Common myeloid progenitor, CD34-positive (primary cell): ENCODE measurements at regions not wholly inside any gene's neighbourhood (a gene's known extent, or its start where the extent isn't known, plus 50 kb on each side); places are given as distances from the start of the nearest gene placed in this dataset.

Experiments
- CTCF ChIA-PET: fragments of 350-600 bp; sonication (Branson Sonifier 250); formaldehyde crosslinking; loops from one replicate; lab custom pipeline; 2021; ENCODE audit warnings: antibody characterized with exemption; lab: Charles Lee
- POLR2A ChIA-PET: fragments of 350-600 bp; sonication (Branson Sonifier 250); formaldehyde crosslinking; loops from one replicate; lab custom pipeline; 2021; ENCODE audit warnings: antibody characterized with exemption; lab: Charles Lee
- DNase-seq, 3 donors: peaks; one replicate each; pipeline versions ENCODE4 v3.0.0 to v3.0.0-alpha.2; 2013
- H3K27ac ChIP-seq, 2 experiments: 1 replicate in 1 of 2; 2 replicates in 1 of 2; pipeline ENCODE4 v1.7.0; 2013; ENCODE audit warnings: inconsistent platforms in 2 of 2, low read length in 2 of 2, mild to moderate bottlenecking in 2 of 2, low read depth in 1 of 2, moderate library complexity in 1 of 2; ENCODE audit not compliant: severe bottlenecking in 2 of 2, insufficient read depth in 1 of 2, poor library complexity in 1 of 2
- H3K27me3 ChIP-seq, 5 experiments: replicated peaks in 2 of 5; 1 replicate in 3 of 5; 2 replicates in 2 of 5; pipeline versions ENCODE4 v1.6.1 to v1.7.0; 2013; ENCODE audit warnings: low read length in 4 of 5, mild to moderate bottlenecking in 2 of 5, moderate library complexity in 2 of 5, inconsistent platforms in 1 of 5; ENCODE audit not compliant: insufficient read depth in 5 of 5, control insufficient read depth in 4 of 5
- H3K36me3 ChIP-seq, 4 experiments: 1 replicate in 2 of 4; 2 replicates in 2 of 4; pipeline versions ENCODE4 v1.6.1 to v1.7.0; 2013; ENCODE audit warnings: low read length in 3 of 4, control low read depth in 1 of 4, mild to moderate bottlenecking in 1 of 4; ENCODE audit not compliant: control insufficient read depth in 4 of 4, insufficient read depth in 4 of 4
- H3K4me1 ChIP-seq, 4 experiments: 1 replicate in 3 of 4; 2 replicates in 1 of 4; pipeline versions ENCODE4 v1.6.1 to v1.7.1; 2013; ENCODE audit warnings: low read length in 3 of 4, mild to moderate bottlenecking in 3 of 4, control low read depth in 1 of 4, inconsistent platforms in 1 of 4, moderate library complexity in 1 of 4; ENCODE audit not compliant: control insufficient read depth in 4 of 4, insufficient read depth in 4 of 4; ENCODE audit errors: control extremely low read depth in 1 of 4
- H3K4me3 ChIP-seq, 7 experiments: 1 replicate in 4 of 7; 2 replicates in 3 of 7; pipeline versions ENCODE4 v1.5.1 to v1.7.0; 2013; ENCODE audit warnings: mild to moderate bottlenecking in 7 of 7, low read length in 6 of 7, moderate library complexity in 6 of 7, inconsistent platforms in 2 of 7, low read depth in 2 of 7, control low read depth in 1 of 7; ENCODE audit not compliant: insufficient read depth in 4 of 7, control insufficient read depth in 1 of 7; ENCODE audit errors: extremely low read depth in 1 of 7
- H3K9me3 ChIP-seq, 5 experiments: 1 replicate in 4 of 5; 2 replicates in 1 of 5; pipeline versions ENCODE4 v1.6.1 to v1.7.1; 2013; ENCODE audit warnings: low read length in 4 of 5, mild to moderate bottlenecking in 2 of 5, inconsistent platforms in 1 of 5, low read depth in 1 of 5, moderate library complexity in 1 of 5; ENCODE audit not compliant: control insufficient read depth in 4 of 5, insufficient read depth in 2 of 5; ENCODE audit errors: control extremely low read depth in 1 of 5
- WGBS: methylation state at CpG from one replicate; pipeline ENCODE4 v1.1.5; 2013; ENCODE audit not compliant: insufficient coverage; 5-methylcytosine and 5-hydroxymethylcytosine counted together

DNA sequence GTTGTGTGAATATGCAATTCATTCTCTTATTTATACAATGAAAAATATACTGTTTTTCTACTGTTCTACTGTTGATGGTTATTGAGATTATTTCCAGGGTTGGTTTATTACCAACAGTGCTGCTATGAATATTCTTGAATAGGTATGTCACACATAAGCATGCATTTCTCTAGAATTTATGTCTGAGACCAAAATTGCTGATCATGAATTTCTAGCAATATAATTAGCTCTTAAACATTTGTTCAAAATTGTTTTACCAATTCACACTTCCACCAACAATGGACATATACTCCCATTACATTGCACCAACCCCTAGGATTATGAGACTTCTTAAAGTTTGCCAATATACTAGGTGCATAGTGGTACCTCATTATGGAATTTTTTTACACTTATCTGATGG lies 164.1 kb upstream of the KCNQ5 start:
- Histone ChIP-seq H3K36me3 (no peaks in the 10 kb centered on the region), H3K4me1 (no peaks in the 10 kb centered on the region), H3K27ac (no peak overlapping the region), H3K27me3 (peaks cover 0 to 6% (median 0%) of the 10 kb centered on the region in 5 experiments), H3K4me3 (no peak overlapping the region), H3K9me3 (no peaks in the 10 kb centered on the region)
- ChIA-PET POLR2A (no interaction called here), CTCF (no interaction called here)
- DNase-seq: no peak

DNA sequence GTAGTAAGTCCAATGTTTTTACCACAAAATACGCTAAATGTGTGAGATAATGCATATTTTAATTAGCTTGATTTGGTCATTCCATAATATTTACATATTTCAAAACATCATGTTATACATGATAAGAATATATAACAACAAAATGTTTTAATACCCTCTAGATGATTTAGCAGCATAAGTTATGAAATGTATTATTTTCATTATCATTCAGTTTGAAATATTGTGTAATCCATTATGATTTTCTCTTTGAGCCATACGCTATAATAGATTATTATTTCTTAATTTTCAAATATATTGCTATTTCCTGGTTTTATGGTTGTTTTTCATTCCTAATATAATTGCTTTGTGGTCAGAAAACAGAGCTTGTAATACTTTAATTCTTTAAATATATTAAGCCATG lies 163.3 kb upstream of the KCNQ5 start:
- Histone ChIP-seq H3K9me3 (no peaks in the 10 kb centered on the region), H3K36me3 (no peaks in the 10 kb centered on the region), H3K27me3 (peaks cover 0 to 6% (median 2%) of the 10 kb centered on the region in 5 experiments), H3K4me1 (no peaks in the 10 kb centered on the region), H3K4me3 (no peak overlapping the region), H3K27ac (no peak overlapping the region)
- WGBS: no CpG with 5 or more reads among the region's 2 CpGs
- ChIA-PET CTCF (no interaction called here), POLR2A (no interaction called here)
- no peak for DNase-seq

DNA sequence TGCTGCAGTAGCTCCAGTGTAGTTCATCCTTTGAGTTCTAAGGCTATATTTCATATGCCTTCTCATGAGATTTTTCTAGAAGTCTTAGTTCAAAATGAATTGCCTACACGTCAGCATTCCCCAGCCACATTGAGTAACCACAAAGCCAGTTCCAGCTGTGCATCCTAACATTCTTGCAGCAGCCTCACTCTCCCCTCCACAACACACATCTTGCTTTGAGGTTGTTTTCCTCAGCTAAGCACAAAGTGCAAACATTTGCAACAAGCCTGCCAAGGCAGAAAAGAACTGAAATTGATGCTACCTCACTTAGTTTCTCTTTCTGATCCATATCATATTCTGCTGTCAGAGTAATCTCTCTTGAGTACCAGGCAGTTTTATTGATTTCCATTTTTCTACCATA lies 160.7 kb upstream of the KCNQ5 start:
- DNase-seq: no peak
- Histone ChIP-seq H3K9me3 (no peaks in the 10 kb centered on the region), H3K4me3 (no peak overlapping the region), H3K4me1 (no peaks in the 10 kb centered on the region), H3K27me3 (peaks cover 0 to 6% (median 2%) of the 10 kb centered on the region in 5 experiments), H3K36me3 (no peaks in the 10 kb centered on the region), H3K27ac (no peak overlapping the region)
- CTCF ChIA-PET: no interaction called here
- 88% methylated on average over 1 of the region's 1 CpG for WGBS
- POLR2A ChIA-PET: no interaction called here

DNA sequence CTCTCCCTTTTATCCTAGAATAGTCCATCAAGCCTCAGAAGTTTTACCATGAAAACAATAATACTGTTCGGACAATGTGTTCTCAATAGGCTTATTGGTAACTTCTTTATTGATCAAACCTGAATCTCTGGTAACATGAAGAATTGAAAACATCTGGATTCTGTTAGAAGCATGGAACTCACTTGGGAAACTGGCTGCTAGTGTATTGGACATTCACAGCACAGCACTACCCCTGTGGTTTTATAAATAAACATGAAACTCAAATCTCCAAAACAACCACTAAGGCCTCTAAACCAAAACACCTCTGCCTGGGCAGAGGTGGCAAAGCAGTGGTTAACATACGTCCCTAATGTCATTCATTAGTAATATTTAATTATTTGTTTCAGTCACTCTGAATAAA lies 157.6 kb upstream of the KCNQ5 start:
- H3K4me3 ChIP-seq: no peak overlapping the region
- no peaks in the 10 kb centered on the region for H3K9me3 ChIP-seq
- peaks cover 0 to 6% (median 2%) of the 10 kb centered on the region in 5 experiments for H3K27me3 ChIP-seq
- H3K27ac ChIP-seq: no peak overlapping the region
- 100% methylated on average over 1 of the region's 2 CpGs for WGBS
- CTCF ChIA-PET: no interaction called here
- H3K4me1 ChIP-seq: no peaks in the 10 kb centered on the region
- no peak for DNase-seq
- POLR2A ChIA-PET: no interaction called here
- H3K36me3 ChIP-seq: no peaks in the 10 kb centered on the region

DNA sequence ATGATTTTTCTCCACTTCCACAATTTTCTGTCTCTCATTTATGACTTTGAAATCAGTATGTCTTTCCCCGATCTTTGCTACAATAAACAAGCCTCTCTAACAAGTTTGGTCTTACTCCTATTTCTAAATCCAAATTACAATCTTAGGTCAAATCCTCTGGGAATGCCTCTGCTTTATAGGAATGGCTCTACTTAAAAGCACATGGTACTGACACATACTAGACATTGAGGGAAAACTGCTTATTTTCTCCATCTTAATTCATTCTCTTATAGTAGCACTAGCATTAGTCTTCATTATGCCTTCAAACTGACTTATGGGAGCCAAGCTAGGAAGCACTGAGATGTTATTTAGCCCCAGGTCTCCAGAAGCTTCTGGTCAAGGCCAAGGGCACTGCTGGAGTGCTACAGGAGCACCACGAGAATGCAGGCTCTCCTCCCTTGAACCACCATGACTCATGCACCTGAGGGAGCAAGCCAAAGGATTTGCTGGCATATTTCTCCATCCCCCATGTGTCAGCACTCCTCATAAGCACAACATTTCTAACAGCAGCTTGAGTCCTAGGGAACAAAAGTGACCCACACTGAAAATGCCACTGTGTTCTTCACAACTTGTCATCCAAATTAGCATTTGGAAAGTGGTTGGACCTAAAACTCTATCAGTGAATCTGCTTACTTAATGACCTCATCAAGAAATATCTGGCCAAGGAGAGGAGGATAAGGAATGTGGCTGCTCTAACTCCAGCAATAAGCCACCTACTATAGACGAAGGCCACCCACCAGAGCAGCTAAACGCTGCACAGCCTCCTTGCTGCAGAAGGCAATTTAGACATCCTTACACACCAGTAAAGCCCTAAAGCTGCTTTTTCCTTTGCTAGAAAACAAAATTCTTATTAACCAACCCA lies 156.8 kb upstream of the KCNQ5 start:
- POLR2A ChIA-PET: no interaction called here
- no peak overlapping the region for H3K4me3 ChIP-seq
- H3K27ac ChIP-seq: no peak overlapping the region
- H3K9me3 ChIP-seq: no peaks in the 10 kb centered on the region
- CTCF ChIA-PET: interaction anchor here (1.3 kb wide), 1 partner anchor 12 kb away, joined by 3 read pairs; no protein-coding TSS in a partner anchor
- H3K36me3 ChIP-seq: no peaks in the 10 kb centered on the region
- DNase-seq: no peak
- H3K4me1 ChIP-seq: no peaks in the 10 kb centered on the region
- H3K27me3 ChIP-seq: peaks cover 0 to 6% (median 2%) of the 10 kb centered on the region in 5 experiments
- 74% methylated on average over 3 of the region's 4 CpGs for WGBS

DNA sequence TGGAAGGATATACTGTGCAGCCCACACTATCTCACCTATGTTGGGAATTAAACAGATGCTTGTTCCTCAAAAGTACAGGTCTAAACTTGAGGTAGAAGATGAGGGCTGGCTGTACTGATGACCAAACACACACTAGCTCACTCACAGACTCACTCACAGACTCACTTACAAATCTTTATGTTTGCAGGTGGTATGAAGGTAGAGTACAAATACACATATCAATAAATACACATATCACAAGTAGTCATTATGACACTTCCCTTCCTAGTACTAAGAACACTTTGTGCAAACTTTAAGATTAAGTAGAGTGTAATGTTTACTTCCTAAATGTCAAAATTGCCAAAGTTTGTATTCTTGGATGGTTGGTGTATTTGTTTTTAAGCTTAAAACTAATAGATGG lies 155.4 kb upstream of the KCNQ5 start:
- POLR2A ChIA-PET: no interaction called here
- no peak for DNase-seq
- Histone ChIP-seq H3K36me3 (no peaks in the 10 kb centered on the region), H3K9me3 (no peaks in the 10 kb centered on the region), H3K27me3 (peaks cover 0 to 3% (median 2%) of the 10 kb centered on the region in 5 experiments), H3K4me1 (no peaks in the 10 kb centered on the region), H3K27ac (no peak overlapping the region), H3K4me3 (no peak overlapping the region)
- CTCF ChIA-PET: no interaction called here

DNA sequence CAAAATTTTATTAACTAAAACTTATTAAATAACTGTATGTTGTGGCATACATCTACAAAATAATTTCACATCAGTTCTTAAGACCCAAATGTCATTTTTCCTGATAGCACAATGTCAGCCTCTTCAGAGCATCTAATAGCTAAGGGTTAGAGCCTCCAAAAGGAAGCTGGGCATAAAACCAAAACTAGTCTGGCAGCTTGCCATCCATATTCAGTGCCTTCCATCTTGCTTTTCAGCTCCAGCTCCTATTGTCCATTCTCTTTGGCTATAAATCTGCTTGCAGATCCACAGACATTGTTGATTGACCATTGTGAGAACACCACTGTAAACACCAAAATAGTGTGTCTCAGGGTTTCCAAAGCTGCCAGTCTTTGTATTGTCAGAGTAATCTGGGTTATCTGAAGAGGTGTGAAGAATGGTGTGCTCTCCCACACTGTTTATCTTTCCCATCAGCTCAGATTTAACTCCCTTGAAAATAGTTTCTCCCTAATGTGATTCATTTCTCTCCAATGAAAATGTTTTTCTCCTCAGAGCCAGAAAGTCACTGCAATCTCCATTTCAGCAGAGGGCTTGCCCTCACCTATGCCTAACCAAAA lies 154.8 kb upstream of the KCNQ5 start:
- DNase-seq: no peak
- H3K27me3 ChIP-seq: peaks cover 0 to 3% (median 0%) of the 10 kb centered on the region in 5 experiments
- no peaks in the 10 kb centered on the region for H3K4me1 ChIP-seq
- H3K27ac ChIP-seq: no peak overlapping the region
- no peaks in the 10 kb centered on the region for H3K9me3 ChIP-seq
- CTCF ChIA-PET: no interaction called here
- no peak overlapping the region for H3K4me3 ChIP-seq
- H3K36me3 ChIP-seq: no peaks in the 10 kb centered on the region
- POLR2A ChIA-PET: no interaction called here
